Fibroblast of the aortic adventitia (primary cell): ENCODE measurements at regions not wholly inside any gene's neighbourhood (a gene's known extent, or its start where the extent isn't known, plus 50 kb on each side); places are given as distances from the start of the nearest gene placed in this dataset.
"Not testable (repeated sequence)": the region's sequence is repeated elsewhere in the genome, so short reads cannot be mapped to it uniquely, and the experiment has no call there.

Experiments
- DNase-seq: peaks from one replicate; pipeline ENCODE4 v3.0.0-alpha.2; 2010; ENCODE audit warnings: low read depth
- H3K4me3 ChIP-seq: 2 replicates; pipeline ENCODE4 v1.5.1; 2011; ENCODE audit warnings: low read depth, mild to moderate bottlenecking, control low read depth, low read length, moderate library complexity
- CTCF ChIP-seq: IDR thresholded peaks from 2 replicates; pipeline ENCODE4 v1.5.1; 2011; ENCODE audit warnings: mild to moderate bottlenecking, low read length, control low read depth, inconsistent platforms; ENCODE audit not compliant: insufficient read depth

- DNase-seq, result no peak
- no peak for TF ChIP-seq CTCF
- no peak overlapping the region for H3K4me3 ChIP-seq
Observed at GRCh38 chr6:115609111-115609510, 451.6 kb downstream of the FRK start.

- H3K4me3 ChIP-seq, result no peak overlapping the region
- no peak for TF ChIP-seq CTCF
- DNase-seq, result no peak
Observed at GRCh38 chr6:115602466-115602865, 458.2 kb downstream of the FRK start.

- H3K4me3 ChIP-seq, result no peak overlapping the region
- no peak for TF ChIP-seq CTCF
- no peak for DNase-seq
Observed at GRCh38 chr6:115601509-115601908, 459.2 kb downstream of the FRK start.

GRCh38 chr6:115601064-115601463, 459.6 kb downstream of the FRK start:
- H3K4me3 ChIP-seq, result no peak overlapping the region
- no peak for TF ChIP-seq CTCF
- DNase-seq, result no peak

- no peak for DNase-seq
- no peak overlapping the region for H3K4me3 ChIP-seq
- TF ChIP-seq CTCF, result no peak
Observed at GRCh38 chr6:115594891-115595290, 465.8 kb downstream of the FRK start.

DNA sequence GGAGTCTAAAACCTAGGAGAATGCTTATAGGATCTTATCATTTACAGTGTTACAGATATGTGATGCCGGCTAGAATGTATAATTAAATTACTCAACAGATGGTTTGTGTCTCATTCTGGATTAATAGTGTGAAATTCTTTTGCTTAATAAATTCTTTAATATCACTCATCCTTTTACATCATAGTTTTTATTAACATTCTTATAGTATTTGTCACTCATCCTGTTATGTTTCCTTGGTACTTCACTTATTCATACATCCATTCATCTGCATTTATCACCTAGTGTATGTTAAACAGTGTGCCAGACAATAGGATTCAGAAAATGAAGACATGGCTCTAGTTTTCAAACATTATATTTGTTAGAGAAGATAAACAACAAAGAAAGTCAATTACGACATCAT, 468.7 kb downstream of the FRK start:
- no peak overlapping the region for H3K4me3 ChIP-seq
- no peak for DNase-seq

DNA sequence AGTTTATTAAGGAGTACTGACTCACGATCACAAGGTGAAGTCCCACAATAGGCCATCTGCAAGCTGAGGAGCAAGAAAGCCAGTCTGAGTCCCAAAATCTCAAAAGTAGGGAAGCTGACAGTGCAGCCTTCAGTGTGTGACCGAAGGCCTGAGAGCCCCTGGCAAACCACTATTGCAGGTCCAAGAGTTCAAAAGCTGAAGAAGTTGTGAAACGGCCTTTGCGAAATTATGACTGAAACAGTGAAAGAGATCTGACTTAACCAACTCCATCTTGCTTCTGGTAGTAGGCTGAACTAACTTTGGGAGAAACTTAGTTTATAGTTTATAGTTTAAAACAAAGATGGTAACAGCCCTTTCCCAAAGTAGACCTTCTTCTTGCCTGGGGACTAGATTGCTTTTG, 471.6 kb downstream of the FRK start:
- not testable (repeated sequence) for H3K4me3 ChIP-seq, DNase-seq

More for the DNA sequence above, 468.7 kb downstream of the FRK start:
- no peak for TF ChIP-seq CTCF
